SK-N-SH (cell line): ENCODE measurements at regions not wholly inside any gene's neighbourhood (a gene's known extent, or its start where the extent isn't known, plus 50 kb on each side); places are given as distances from the start of the nearest gene placed in this dataset.

Source experiments
- CTCF ChIA-PET: fragments of 300-600, 350-600 bp; formaldehyde crosslinking; extraction: SDS; loops from one replicate; lab custom pipeline; 2021; lab: Yijun Ruan, JAX
- POLR2A ChIA-PET: fragments of 350-600 bp; sonication (Branson Sonifier 250); formaldehyde crosslinking; extraction: SDS; loops from one replicate; lab custom pipeline; 2020; ENCODE audit warnings: antibody characterized with exemption, inconsistent platforms; lab: Yijun Ruan, JAX
- DNase-seq: peaks from one replicate; pipeline ENCODE4 v3.0.0; 2012
- H2AFZ ChIP-seq: fragments of 200-600 bp; sonication (generic); 2 replicates; pipeline ENCODE4 v1.8.1; 2016; ENCODE audit warnings: antibody characterized with exemption, mild to moderate bottlenecking, low read depth
- H3F3A ChIP-seq: fragments of 200-600 bp; sonication (generic); replicated peaks from 2 replicates; pipeline ENCODE3; 2016; ENCODE audit warnings: antibody characterized with exemption, mild to moderate bottlenecking; ENCODE audit not compliant: insufficient read depth
- H3K27ac ChIP-seq, 2 experiments: fragments of 200-500 bp in 1 of 2; fragments of 200-600 bp in 1 of 2; sonication (Bioruptor generic) in 1 of 2; sonication (generic), shearing (Covaris generic) in 1 of 2; 2 replicates each; pipeline versions ENCODE4 v1.5.1 to v1.6.1; 2014 to 2016; ENCODE audit warnings: low read depth in 2 of 2, inconsistent platforms in 1 of 2, low read length in 1 of 2, mild to moderate bottlenecking in 1 of 2, mixed read lengths in 1 of 2
- H3K27me3 ChIP-seq: fragments of 200-600 bp; sonication (generic), shearing (Covaris generic); 2 replicates; pipeline ENCODE4 v1.6.1; 2016; ENCODE audit warnings: mixed run types; ENCODE audit not compliant: insufficient read depth
- H3K36me3 ChIP-seq, 2 experiments: fragments of 200-500 bp in 1 of 2; fragments of 200-600 bp in 1 of 2; sonication (Bioruptor generic) in 1 of 2; sonication (generic) in 1 of 2; replicated peaks in 1 of 2; 2 replicates each; pipeline versions ENCODE3 to v1.5.1; 2014 to 2016; ENCODE audit warnings: low read length in 1 of 2, mild to moderate bottlenecking in 1 of 2; ENCODE audit not compliant: insufficient read depth in 2 of 2, control insufficient read depth in 1 of 2
- H3K4me1 ChIP-seq, 2 experiments: fragments of 200-500 bp in 1 of 2; fragments of 200-600 bp in 1 of 2; sonication (Bioruptor generic) in 1 of 2; sonication (generic), shearing (Covaris generic) in 1 of 2; 2 replicates each; pipeline versions ENCODE4 v1.5.1 to v1.6.1; 2014 to 2016; ENCODE audit warnings: low read depth in 1 of 2, low read length in 1 of 2, mixed run types in 1 of 2; ENCODE audit not compliant: insufficient read depth in 2 of 2, control insufficient read depth in 1 of 2
- H3K4me2 ChIP-seq: fragments of 200-600 bp; sonication (generic), shearing (Covaris generic); 2 replicates; pipeline ENCODE4 v1.6.1; 2017; ENCODE audit warnings: mixed run types
- H3K4me3 ChIP-seq, 2 experiments: fragments of 200-500 bp in 1 of 2; fragments of 200-600 bp in 1 of 2; sonication (Bioruptor generic) in 1 of 2; sonication (generic), shearing (Covaris generic) in 1 of 2; 2 replicates each; pipeline versions ENCODE4 v1.5.1 to v1.8.1; 2014 to 2016; ENCODE audit warnings: low read depth in 2 of 2, inconsistent platforms in 1 of 2, low read length in 1 of 2, mild to moderate bottlenecking in 1 of 2, mixed read lengths in 1 of 2, moderate library complexity in 1 of 2
- H3K79me2 ChIP-seq: fragments of 200-600 bp; sonication (generic); 2 replicates; pipeline ENCODE4 v1.8.1; 2017; ENCODE audit warnings: mild to moderate bottlenecking; ENCODE audit not compliant: insufficient read depth
- H3K9ac ChIP-seq: fragments of 200-600 bp; sonication (generic); 2 replicates; pipeline ENCODE4 v1.6.1; 2017; ENCODE audit warnings: mixed run types
- H3K9me2 ChIP-seq: fragments of 200-600 bp; sonication (generic); 2 replicates; pipeline ENCODE4 v1.6.1; 2017; ENCODE audit warnings: mixed run types
- H3K9me3 ChIP-seq: fragments of 200-600 bp; sonication (generic); 2 replicates; pipeline ENCODE4 v1.6.1; 2017; ENCODE audit warnings: mixed run types, mild to moderate bottlenecking, moderate library complexity
- H4K20me1 ChIP-seq: fragments of 200-600 bp; sonication (generic); 2 replicates; pipeline ENCODE4 v1.6.1; 2017; ENCODE audit warnings: mild to moderate bottlenecking, mixed run types; ENCODE audit not compliant: insufficient read depth
- CTCF ChIP-seq: fragments of 200-600 bp; sonication (generic); IDR thresholded peaks from 2 replicates; pipeline ENCODE4 v1.6.1; 2017; ENCODE audit warnings: antibody characterized with exemption, mild to moderate bottlenecking, moderate library complexity
- FOSL2 ChIP-seq: IDR thresholded peaks from 2 replicates; pipeline ENCODE4 v1.4.0; 2012; ENCODE audit warnings: low read depth, mild to moderate bottlenecking, moderate library complexity, borderline replicate concordance
- FOXJ3 ChIP-seq: sonication (generic); formaldehyde crosslinking; IDR thresholded peaks from 2 replicates; pipeline ENCODE4 v1.5.1; 2020; ENCODE audit warnings: mild to moderate bottlenecking, missing genetic modification reagents
- MAX ChIP-seq: IDR thresholded peaks from 2 replicates; pipeline ENCODE4 v1.4.0; 2012; ENCODE audit warnings: low read depth
- MEF2A ChIP-seq: IDR thresholded peaks from 2 replicates; pipeline ENCODE4 v1.4.0; 2012; ENCODE audit warnings: low read depth, borderline replicate concordance
- MXI1 ChIP-seq: IDR thresholded peaks from 2 replicates; pipeline ENCODE4 v1.6.1; 2012; ENCODE audit warnings: mild to moderate bottlenecking, low read depth, low read length, improper control_type of control experiment
- NFIC ChIP-seq: IDR thresholded peaks from 2 replicates; pipeline ENCODE4 v1.4.0; 2012; ENCODE audit warnings: borderline replicate concordance
- RFX5 ChIP-seq: IDR thresholded peaks from 2 replicates; pipeline ENCODE4 v1.6.1; 2012; ENCODE audit warnings: mild to moderate bottlenecking, improper control_type of control experiment, low read length
- RXRA ChIP-seq: IDR thresholded peaks from 2 replicates; pipeline ENCODE4 v1.4.0; 2012; ENCODE audit warnings: low read depth, mild to moderate bottlenecking, borderline replicate concordance
- TAF1 ChIP-seq: IDR thresholded peaks from 2 replicates; pipeline ENCODE4 v1.6.1; 2012; ENCODE audit warnings: low read depth, mild to moderate bottlenecking, low read length, moderate library complexity, borderline replicate concordance
- TCF12 ChIP-seq: IDR thresholded peaks from 2 replicates; pipeline ENCODE4 v1.4.0; 2012
- USF1 ChIP-seq: IDR thresholded peaks from 2 replicates; pipeline ENCODE4 v1.4.0; 2012; ENCODE audit warnings: low read depth, borderline replicate concordance
- USF2 ChIP-seq: fragments of 150-350 bp; IDR thresholded peaks from 2 replicates; pipeline ENCODE4 v1.6.1; 2017; ENCODE audit warnings: antibody characterized with exemption, low read length, low read depth, borderline replicate concordance
- WGBS: methylation state at CpG from one replicate; pipeline ENCODE4 v1.1.6; 2017; ENCODE audit warnings: low lambda C conversion rate; 5-methylcytosine and 5-hydroxymethylcytosine counted together

- Histone ChIP-seq H3K27ac (no peak overlapping the region), H3K9me2 (no peaks in the 10 kb centered on the region), H4K20me1 (no peaks in the 10 kb centered on the region), H3K9ac (no peak overlapping the region), H3K79me2 (no peaks in the 10 kb centered on the region), H3K36me3 (no peaks in the 10 kb centered on the region), H2AFZ (no peak overlapping the region), H3K4me3 (no peak overlapping the region), H3F3A (peaks cover 2% of the 10 kb centered on the region), H3K4me1 (no peaks in the 10 kb centered on the region), H3K9me3 (no peaks in the 10 kb centered on the region), H3K4me2 (no peak overlapping the region), H3K27me3 (no peaks in the 10 kb centered on the region)
- ChIA-PET CTCF (no interaction called here), POLR2A (no interaction called here)
- WGBS = 81% methylated on average over 2 of the region's 2 CpGs
- DNase-seq = no peak
- TF ChIP-seq TAF1 (no peak), NFIC (no peak), USF2 (no peak), FOXJ3 (no peak), RFX5 (no peak)
Observed at GRCh38 chr5:103414604-103415003, 148.0 kb downstream of the NUDT12 start.

GRCh38 chr5:103411711-103412110, 150.9 kb downstream of the NUDT12 start:
- peaks cover 2% of the 10 kb centered on the region for H3F3A ChIP-seq
- H3K79me2 ChIP-seq = no peaks in the 10 kb centered on the region
- no peaks in the 10 kb centered on the region for H3K36me3 ChIP-seq
- DNase-seq = no peak
- H2AFZ ChIP-seq = no peak overlapping the region
- no peak overlapping the region for H3K27ac ChIP-seq
- H3K4me2 ChIP-seq = no peak overlapping the region
- TF ChIP-seq USF1 (no peak), FOSL2 (no peak)
- ChIA-PET POLR2A (no interaction called here), CTCF (no interaction called here)
- H3K9ac ChIP-seq = no peak overlapping the region
- no peaks in the 10 kb centered on the region for H3K9me3 ChIP-seq
- H4K20me1 ChIP-seq = no peaks in the 10 kb centered on the region
- H3K4me3 ChIP-seq = no peak overlapping the region
- no peaks in the 10 kb centered on the region for H3K9me2 ChIP-seq
- no peaks in the 10 kb centered on the region for H3K4me1 ChIP-seq
- 88% methylated on average over 1 of the region's 1 CpG for WGBS
- no peaks in the 10 kb centered on the region for H3K27me3 ChIP-seq

GRCh38 chr5:103410172-103410571, 151.6 kb downstream of the MACIR start:
- no peaks in the 10 kb centered on the region for H3K9me2 ChIP-seq
- H3K4me3 ChIP-seq = no peak overlapping the region
- no peak overlapping the region for H3K27ac ChIP-seq
- ChIA-PET POLR2A (no interaction called here), CTCF (interaction anchor here (1.0 to 2.1 kb wide), 2 partner anchors 9 to 271 kb away, joined by 3 to 6 read pairs; no protein-coding TSS in a partner anchor)
- H3K9me3 ChIP-seq = no peaks in the 10 kb centered on the region
- H3K9ac ChIP-seq = no peak overlapping the region
- no peak for TF ChIP-seq MXI1
- TF ChIP-seq TCF12 = no peak
- TF ChIP-seq MAX = no peak
- no peak for TF ChIP-seq CTCF
- TF ChIP-seq FOSL2 = no peak
- TF ChIP-seq RXRA = no peak
- TF ChIP-seq MEF2A = no peak
- H3K4me2 ChIP-seq = no peak overlapping the region
- no peaks in the 10 kb centered on the region for H3K36me3 ChIP-seq
- DNase-seq = no peak
- peaks cover 2% of the 10 kb centered on the region for H3F3A ChIP-seq
- H2AFZ ChIP-seq = no peak overlapping the region
- H4K20me1 ChIP-seq = no peaks in the 10 kb centered on the region
- H3K27me3 ChIP-seq = no peaks in the 10 kb centered on the region
- no peaks in the 10 kb centered on the region for H3K79me2 ChIP-seq
- H3K4me1 ChIP-seq = no peaks in the 10 kb centered on the region
- WGBS = 73% methylated on average over 2 of the region's 2 CpGs
